ENCODE measurements at regions not wholly inside any gene's neighbourhood (a gene's known extent, or its start where the extent isn't known, plus 50 kb on each side); places are given as distances from the start of the nearest gene placed in this dataset.

DNA sequence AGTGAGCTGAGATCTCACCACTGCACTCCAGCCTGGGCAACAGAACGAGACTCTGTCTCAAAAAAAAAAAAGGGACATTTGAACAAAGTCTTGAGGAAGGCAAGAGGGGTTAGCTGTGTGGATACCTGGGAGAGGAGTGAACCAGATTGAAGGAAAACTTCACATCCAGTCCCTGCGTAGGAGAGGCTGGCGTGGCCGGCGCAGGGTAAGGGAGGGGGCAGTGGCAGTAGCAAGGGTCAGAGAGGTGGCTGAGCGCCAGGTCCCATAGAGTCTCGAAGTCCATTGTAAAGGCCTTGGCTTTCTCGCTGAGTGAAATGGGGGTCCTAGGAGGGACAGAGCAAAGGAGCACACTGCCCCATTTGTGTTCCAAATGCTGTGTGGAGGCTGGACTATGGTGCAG, 171.8 kb upstream of the WSCD1 start:
- DNase-seq (ENCODE audit: insufficient read length, low spot score, missing footprints) = no peak
- Histone ChIP-seq H3K4me3 (ENCODE audit: insufficient read depth, low read length) (no peak overlapping the region), H3K27me3 (ENCODE audit: insufficient read depth, low read length) (peaks cover 2% of the 10 kb centered on the region), H3K27ac (ENCODE audit: low read depth, low read length) (no peak overlapping the region), H4K20me1 (ENCODE audit: insufficient read depth, low read length) (no peaks in the 10 kb centered on the region), H3K36me3 (ENCODE audit: insufficient read depth, low read length) (no peaks in the 10 kb centered on the region), H3K79me2 (ENCODE audit: insufficient read depth, low read length) (no peaks in the 10 kb centered on the region), H3K4me1 (ENCODE audit: insufficient read depth, low read length) (no peaks in the 10 kb centered on the region), H3K4me2 (ENCODE audit: insufficient read depth, low read length) (no peak overlapping the region), H2AFZ (ENCODE audit: low read length) (no peak overlapping the region), H3K9me3 (ENCODE audit: low read depth, low read length) (no peaks in the 10 kb centered on the region)
- TF ChIP-seq, protein P1, sequence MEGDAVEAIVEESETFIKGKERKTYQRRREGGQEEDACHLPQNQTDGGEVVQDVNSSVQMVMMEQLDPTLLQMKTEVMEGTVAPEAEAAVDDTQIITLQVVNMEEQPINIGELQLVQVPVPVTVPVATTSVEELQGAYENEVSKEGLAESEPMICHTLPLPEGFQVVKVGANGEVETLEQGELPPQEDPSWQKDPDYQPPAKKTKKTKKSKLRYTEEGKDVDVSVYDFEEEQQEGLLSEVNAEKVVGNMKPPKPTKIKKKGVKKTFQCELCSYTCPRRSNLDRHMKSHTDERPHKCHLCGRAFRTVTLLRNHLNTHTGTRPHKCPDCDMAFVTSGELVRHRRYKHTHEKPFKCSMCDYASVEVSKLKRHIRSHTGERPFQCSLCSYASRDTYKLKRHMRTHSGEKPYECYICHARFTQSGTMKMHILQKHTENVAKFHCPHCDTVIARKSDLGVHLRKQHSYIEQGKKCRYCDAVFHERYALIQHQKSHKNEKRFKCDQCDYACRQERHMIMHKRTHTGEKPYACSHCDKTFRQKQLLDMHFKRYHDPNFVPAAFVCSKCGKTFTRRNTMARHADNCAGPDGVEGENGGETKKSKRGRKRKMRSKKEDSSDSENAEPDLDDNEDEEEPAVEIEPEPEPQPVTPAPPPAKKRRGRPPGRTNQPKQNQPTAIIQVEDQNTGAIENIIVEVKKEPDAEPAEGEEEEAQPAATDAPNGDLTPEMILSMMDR (IDR thresholded peaks at IDR 0.05; ENCODE audit: extremely low read depth, low read depth, low read length) = no peak

DNA sequence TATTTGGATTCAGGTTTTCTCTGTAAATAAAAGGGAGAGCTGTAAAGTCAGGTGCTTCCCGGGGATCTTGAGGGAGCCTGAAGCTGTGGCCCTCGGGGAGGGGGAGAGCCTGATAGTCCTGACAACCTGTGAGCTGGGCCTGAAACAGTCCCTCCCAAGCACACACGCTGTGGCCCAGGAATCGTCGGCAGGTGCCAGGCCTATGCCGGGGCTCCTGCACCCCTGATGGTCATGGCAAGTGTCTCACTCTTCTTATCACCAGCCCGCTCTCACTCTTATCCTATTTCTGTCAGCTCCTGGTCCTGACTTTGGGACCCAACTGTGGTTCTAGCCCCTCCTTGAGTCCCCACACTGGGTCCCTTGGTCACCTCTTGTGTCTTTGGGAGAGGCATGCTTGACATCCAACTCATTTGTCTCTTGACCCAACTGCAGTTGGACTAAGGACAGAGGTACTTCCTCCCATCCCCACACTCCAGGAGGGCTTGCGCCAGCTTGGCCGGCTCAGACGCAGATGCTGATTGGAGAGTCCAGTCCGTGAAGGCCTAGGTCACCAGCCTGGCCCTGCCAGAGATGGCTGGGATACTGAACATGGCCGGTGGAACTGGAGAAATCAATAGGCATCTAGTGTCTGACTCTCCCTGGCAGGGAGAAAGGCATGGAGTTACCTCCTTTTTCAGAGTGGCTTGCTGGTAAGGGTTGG, 170.5 kb upstream of the WSCD1 start:
- Histone ChIP-seq H4K20me1 (ENCODE audit: insufficient read depth, low read length) (no peaks in the 10 kb centered on the region), H3K79me2 (ENCODE audit: insufficient read depth, low read length) (no peaks in the 10 kb centered on the region), H3K4me1 (ENCODE audit: insufficient read depth, low read length) (no peaks in the 10 kb centered on the region), H2AFZ (ENCODE audit: low read length) (no peak overlapping the region), H3K4me3 (ENCODE audit: insufficient read depth, low read length) (no peak overlapping the region), H3K4me2 (ENCODE audit: insufficient read depth, low read length) (no peak overlapping the region), H3K27ac (ENCODE audit: low read depth, low read length) (no peak overlapping the region), H3K9me3 (ENCODE audit: low read depth, low read length) (no peaks in the 10 kb centered on the region), H3K36me3 (ENCODE audit: insufficient read depth, low read length) (no peaks in the 10 kb centered on the region), H3K27me3 (ENCODE audit: insufficient read depth, low read length) (no peaks in the 10 kb centered on the region)
- no peak for DNase-seq (ENCODE audit: insufficient read length, low spot score, missing footprints)
- TF ChIP-seq, protein P1 (IDR thresholded peaks at IDR 0.05; ENCODE audit: extremely low read depth, low read depth, low read length) = no peak

DNA sequence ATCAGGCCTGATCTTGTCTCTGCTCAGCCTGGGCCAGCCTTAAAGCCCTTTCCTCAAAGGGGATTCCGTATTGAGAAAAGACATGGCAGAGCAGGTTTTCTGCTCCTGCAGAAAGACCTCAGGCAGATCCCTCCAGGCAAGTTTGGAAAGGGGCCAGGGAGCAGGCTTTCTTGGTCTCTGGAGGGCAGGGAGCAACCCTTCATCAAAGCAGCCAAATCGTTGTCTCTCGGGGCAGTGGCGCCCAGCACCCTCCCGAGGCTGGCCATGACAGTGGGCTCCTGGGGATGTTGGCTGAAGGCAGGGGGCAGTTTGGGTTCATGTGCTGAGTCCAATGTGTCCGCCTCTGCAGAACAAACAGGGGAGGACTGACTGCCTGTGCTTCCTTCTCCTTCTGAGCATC, 168.4 kb upstream of the WSCD1 start:
- H3K27me3 ChIP-seq (ENCODE audit: insufficient read depth, low read length) = no peaks in the 10 kb centered on the region
- DNase-seq (ENCODE audit: insufficient read length, low spot score, missing footprints) = no peak
- no peak overlapping the region for H2AFZ ChIP-seq (ENCODE audit: low read length)
- H3K27ac ChIP-seq (ENCODE audit: low read depth, low read length) = no peak overlapping the region
- TF ChIP-seq, protein P1 (IDR thresholded peaks at IDR 0.05; ENCODE audit: extremely low read depth, low read depth, low read length) = no peak
- H3K36me3 ChIP-seq (ENCODE audit: insufficient read depth, low read length) = no peaks in the 10 kb centered on the region
- no peaks in the 10 kb centered on the region for H4K20me1 ChIP-seq (ENCODE audit: insufficient read depth, low read length)
- H3K79me2 ChIP-seq (ENCODE audit: insufficient read depth, low read length) = no peaks in the 10 kb centered on the region
- no peak overlapping the region for H3K4me2 ChIP-seq (ENCODE audit: insufficient read depth, low read length)
- H3K4me3 ChIP-seq (ENCODE audit: insufficient read depth, low read length) = no peak overlapping the region
- no peaks in the 10 kb centered on the region for H3K9me3 ChIP-seq (ENCODE audit: low read depth, low read length)
- no peaks in the 10 kb centered on the region for H3K4me1 ChIP-seq (ENCODE audit: insufficient read depth, low read length)

DNA sequence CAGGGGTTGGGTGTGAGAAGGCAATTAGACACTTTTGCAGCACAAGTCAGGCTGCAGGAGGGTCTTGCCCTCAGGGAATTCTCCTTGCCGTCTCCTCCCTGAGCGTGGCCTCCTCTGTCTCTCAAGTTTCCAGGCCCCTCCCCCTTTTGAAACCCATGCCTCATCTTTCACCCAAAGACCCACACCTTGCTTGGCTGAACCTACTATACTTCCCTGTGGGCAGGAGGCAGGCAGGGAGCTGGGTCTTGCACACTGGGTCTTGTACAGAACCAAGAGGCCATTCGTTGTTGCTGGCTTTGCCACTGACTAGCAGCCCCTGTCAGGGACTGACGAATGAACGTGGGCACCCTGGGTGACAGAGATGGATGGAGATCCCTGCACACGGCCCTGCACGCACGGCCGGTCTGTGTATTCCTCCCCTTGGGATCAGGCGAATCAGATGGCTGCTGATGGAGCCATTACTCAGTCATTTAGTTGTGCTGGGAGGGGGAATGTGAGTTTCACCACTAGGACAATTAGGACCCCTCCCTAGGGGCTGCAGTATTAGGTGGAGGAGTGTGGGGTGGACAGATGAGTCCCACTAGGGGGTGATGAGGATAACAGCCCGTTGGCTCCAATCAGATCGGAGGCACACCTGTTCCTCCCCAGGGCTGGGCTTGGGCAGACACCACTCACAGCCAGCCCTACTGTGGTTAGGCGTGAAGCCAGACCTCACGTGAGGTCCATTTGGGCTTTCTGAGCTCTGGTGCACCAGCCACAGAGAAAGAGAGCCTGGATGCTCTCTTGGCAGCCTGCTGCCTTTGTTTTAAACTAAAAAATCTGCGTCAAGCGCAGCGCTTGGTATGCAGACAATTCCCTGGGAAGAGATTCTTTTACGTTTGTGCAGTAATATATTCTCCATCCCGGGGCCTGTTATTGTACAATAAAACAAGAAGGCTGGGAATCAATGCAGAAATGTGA, 167.7 kb upstream of the WSCD1 start:
- Histone ChIP-seq H3K4me1 (ENCODE audit: insufficient read depth, low read length) (no peaks in the 10 kb centered on the region), H3K4me3 (ENCODE audit: insufficient read depth, low read length) (no peak overlapping the region), H3K4me2 (ENCODE audit: insufficient read depth, low read length) (no peak overlapping the region), H3K9me3 (ENCODE audit: low read depth, low read length) (no peaks in the 10 kb centered on the region), H2AFZ (ENCODE audit: low read length) (no peak overlapping the region), H4K20me1 (ENCODE audit: insufficient read depth, low read length) (no peaks in the 10 kb centered on the region), H3K79me2 (ENCODE audit: insufficient read depth, low read length) (no peaks in the 10 kb centered on the region), H3K27ac (ENCODE audit: low read depth, low read length) (no peak overlapping the region), H3K36me3 (ENCODE audit: insufficient read depth, low read length) (no peaks in the 10 kb centered on the region), H3K27me3 (ENCODE audit: insufficient read depth, low read length) (no peaks in the 10 kb centered on the region)
- DNase-seq (ENCODE audit: insufficient read length, low spot score, missing footprints) = no peak
- TF ChIP-seq, protein P1 (IDR thresholded peaks at IDR 0.05; ENCODE audit: extremely low read depth, low read depth, low read length) = no peak

All from osteoblast (primary cell).